ENCODE measurements at regions not wholly inside any gene's neighbourhood (a gene's known extent, or its start where the extent isn't known, plus 50 kb on each side); places are given as distances from the start of the nearest gene placed in this dataset.

DNA sequence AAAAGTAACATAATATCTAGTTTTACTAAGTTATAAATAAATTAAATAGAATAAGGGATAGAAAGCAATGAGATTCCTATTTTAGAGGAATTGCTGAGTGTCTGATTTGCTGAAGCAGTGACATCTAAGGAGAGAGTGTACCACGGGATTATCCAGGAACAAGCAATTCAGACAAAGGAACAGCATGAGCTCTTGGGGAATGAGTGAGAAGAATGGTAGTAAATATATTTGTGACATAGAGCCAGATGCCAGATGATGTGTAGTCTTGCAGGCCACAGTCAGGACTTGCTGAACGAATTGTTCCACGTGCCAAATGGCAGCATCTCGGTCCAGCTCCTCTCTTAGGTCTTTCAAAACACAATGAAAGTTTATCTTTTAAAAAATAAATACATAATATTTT is 339.2 kb downstream of the TENT5A start:
- Histone ChIP-seq H3K79me2 (replicated peaks; ENCODE audit: insufficient read depth, low read length) (no peaks in the 10 kb centered on the region), H3K4me2 (ENCODE audit: low read length) (no peak overlapping the region), H4K20me1 (ENCODE audit: insufficient read depth) (no peaks in the 10 kb centered on the region), H3K9me2 (ENCODE audit: insufficient read depth, low read length) (no peaks in the 10 kb centered on the region), H3K9me3 (ENCODE audit: low read length) (no peaks in the 10 kb centered on the region), H3K9ac (ENCODE audit: low read length) (no peak overlapping the region), H3K27me3 (ENCODE audit: insufficient read depth, low read depth, low read length) (no peaks in the 10 kb centered on the region), H3K4me3 (ENCODE audit: low read length) (no peak overlapping the region), H3F3A (ENCODE audit: insufficient read depth, low read length, poor library complexity, severe bottlenecking) (no peaks in the 10 kb centered on the region), H3K36me3 (ENCODE audit: insufficient read depth, low read length) (no peaks in the 10 kb centered on the region), H2AFZ (ENCODE audit: low read depth, low read length) (no peak overlapping the region), H3K27ac (ENCODE audit: low read length) (no peak overlapping the region)
- no peak for TF ChIP-seq TAF1 (IDR thresholded peaks at IDR 0.05; ENCODE audit: low read depth)
- no peak for TF ChIP-seq RAD21 (conservative IDR thresholded peaks at IDR 0.05)
- TF ChIP-seq MXI1 (conservative IDR thresholded peaks at IDR 0.05; ENCODE audit: poor library complexity, severe bottlenecking): no peak
- TF ChIP-seq, protein P1, sequence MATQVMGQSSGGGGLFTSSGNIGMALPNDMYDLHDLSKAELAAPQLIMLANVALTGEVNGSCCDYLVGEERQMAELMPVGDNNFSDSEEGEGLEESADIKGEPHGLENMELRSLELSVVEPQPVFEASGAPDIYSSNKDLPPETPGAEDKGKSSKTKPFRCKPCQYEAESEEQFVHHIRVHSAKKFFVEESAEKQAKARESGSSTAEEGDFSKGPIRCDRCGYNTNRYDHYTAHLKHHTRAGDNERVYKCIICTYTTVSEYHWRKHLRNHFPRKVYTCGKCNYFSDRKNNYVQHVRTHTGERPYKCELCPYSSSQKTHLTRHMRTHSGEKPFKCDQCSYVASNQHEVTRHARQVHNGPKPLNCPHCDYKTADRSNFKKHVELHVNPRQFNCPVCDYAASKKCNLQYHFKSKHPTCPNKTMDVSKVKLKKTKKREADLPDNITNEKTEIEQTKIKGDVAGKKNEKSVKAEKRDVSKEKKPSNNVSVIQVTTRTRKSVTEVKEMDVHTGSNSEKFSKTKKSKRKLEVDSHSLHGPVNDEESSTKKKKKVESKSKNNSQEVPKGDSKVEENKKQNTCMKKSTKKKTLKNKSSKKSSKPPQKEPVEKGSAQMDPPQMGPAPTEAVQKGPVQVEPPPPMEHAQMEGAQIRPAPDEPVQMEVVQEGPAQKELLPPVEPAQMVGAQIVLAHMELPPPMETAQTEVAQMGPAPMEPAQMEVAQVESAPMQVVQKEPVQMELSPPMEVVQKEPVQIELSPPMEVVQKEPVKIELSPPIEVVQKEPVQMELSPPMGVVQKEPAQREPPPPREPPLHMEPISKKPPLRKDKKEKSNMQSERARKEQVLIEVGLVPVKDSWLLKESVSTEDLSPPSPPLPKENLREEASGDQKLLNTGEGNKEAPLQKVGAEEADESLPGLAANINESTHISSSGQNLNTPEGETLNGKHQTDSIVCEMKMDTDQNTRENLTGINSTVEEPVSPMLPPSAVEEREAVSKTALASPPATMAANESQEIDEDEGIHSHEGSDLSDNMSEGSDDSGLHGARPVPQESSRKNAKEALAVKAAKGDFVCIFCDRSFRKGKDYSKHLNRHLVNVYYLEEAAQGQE (IDR thresholded peaks at IDR 0.05; ENCODE audit: borderline replicate concordance): no peak
- TF ChIP-seq EP300 (conservative IDR thresholded peaks at IDR 0.05; ENCODE audit: poor library complexity, severe bottlenecking): no peak
- TF ChIP-seq EZH2 (IDR thresholded peaks at IDR 0.05; ENCODE audit: borderline replicate concordance, insufficient read depth, low read length, poor library complexity, severe bottlenecking): no peak

- Histone ChIP-seq H3K79me2 (replicated peaks; ENCODE audit: insufficient read depth, low read length) (no peaks in the 10 kb centered on the region), H2AFZ (ENCODE audit: low read depth, low read length) (no peak overlapping the region), H3K9ac (ENCODE audit: low read length) (no peak overlapping the region), H3K36me3 (ENCODE audit: insufficient read depth, low read length) (no peaks in the 10 kb centered on the region), H3K9me2 (ENCODE audit: insufficient read depth, low read length) (no peaks in the 10 kb centered on the region), H3K27ac (ENCODE audit: low read length) (no peak overlapping the region), H3K4me2 (ENCODE audit: low read length) (no peak overlapping the region), H3F3A (ENCODE audit: insufficient read depth, low read length, poor library complexity, severe bottlenecking) (no peaks in the 10 kb centered on the region), H3K4me3 (ENCODE audit: low read length) (no peak overlapping the region), H3K27me3 (ENCODE audit: insufficient read depth, low read depth, low read length) (no peaks in the 10 kb centered on the region), H3K9me3 (ENCODE audit: low read length) (no peaks in the 10 kb centered on the region), H4K20me1 (ENCODE audit: insufficient read depth) (no peaks in the 10 kb centered on the region)
- TF ChIP-seq, protein P2, sequence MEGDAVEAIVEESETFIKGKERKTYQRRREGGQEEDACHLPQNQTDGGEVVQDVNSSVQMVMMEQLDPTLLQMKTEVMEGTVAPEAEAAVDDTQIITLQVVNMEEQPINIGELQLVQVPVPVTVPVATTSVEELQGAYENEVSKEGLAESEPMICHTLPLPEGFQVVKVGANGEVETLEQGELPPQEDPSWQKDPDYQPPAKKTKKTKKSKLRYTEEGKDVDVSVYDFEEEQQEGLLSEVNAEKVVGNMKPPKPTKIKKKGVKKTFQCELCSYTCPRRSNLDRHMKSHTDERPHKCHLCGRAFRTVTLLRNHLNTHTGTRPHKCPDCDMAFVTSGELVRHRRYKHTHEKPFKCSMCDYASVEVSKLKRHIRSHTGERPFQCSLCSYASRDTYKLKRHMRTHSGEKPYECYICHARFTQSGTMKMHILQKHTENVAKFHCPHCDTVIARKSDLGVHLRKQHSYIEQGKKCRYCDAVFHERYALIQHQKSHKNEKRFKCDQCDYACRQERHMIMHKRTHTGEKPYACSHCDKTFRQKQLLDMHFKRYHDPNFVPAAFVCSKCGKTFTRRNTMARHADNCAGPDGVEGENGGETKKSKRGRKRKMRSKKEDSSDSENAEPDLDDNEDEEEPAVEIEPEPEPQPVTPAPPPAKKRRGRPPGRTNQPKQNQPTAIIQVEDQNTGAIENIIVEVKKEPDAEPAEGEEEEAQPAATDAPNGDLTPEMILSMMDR (IDR thresholded peaks at IDR 0.05; ENCODE audit: poor library complexity, severe bottlenecking): no peak
- TF ChIP-seq SMC3 (conservative IDR thresholded peaks at IDR 0.05; ENCODE audit: poor library complexity) (no peak), MXI1 (conservative IDR thresholded peaks at IDR 0.05; ENCODE audit: poor library complexity, severe bottlenecking) (no peak), TAF1 (IDR thresholded peaks at IDR 0.05; ENCODE audit: low read depth) (no peak), EZH2 (IDR thresholded peaks at IDR 0.05; ENCODE audit: borderline replicate concordance, insufficient read depth, low read length, poor library complexity, severe bottlenecking) (no peak)
Observed at GRCh38 chr6:81401970-81402690, 350.4 kb downstream of the TENT5A start.
